RWPE2 (cell line): ENCODE measurements at regions not wholly inside any gene's neighbourhood (a gene's known extent, or its start where the extent isn't known, plus 50 kb on each side); places are given as distances from the start of the nearest gene placed in this dataset.

ENCODE experiments used
- ATAC-seq: fragments of 200-7000 bp; cut with Tn5 transposase; 3 replicates; pipeline ENCODE4 v1.9.1; 2021; ENCODE audit warnings: low read depth
- DNase-seq: peaks from one replicate; pipeline ENCODE4 v3.0.0-alpha.2; 2020; ENCODE audit warnings: low spot score
- H3K27ac ChIP-seq: fragments of 450-650 bp; 2 replicates; pipeline ENCODE4 v1.5.1; 2017; ENCODE audit warnings: mild to moderate bottlenecking; ENCODE audit not compliant: poor library complexity, severe bottlenecking
- H3K27me3 ChIP-seq: fragments of 250-450 bp; sonication (Bioruptor Pico); 2 replicates; pipeline ENCODE4 v1.5.1; 2021; ENCODE audit warnings: mild to moderate bottlenecking, moderate library complexity; ENCODE audit not compliant: insufficient read depth, poor library complexity, severe bottlenecking
- H3K36me3 ChIP-seq: fragments of 250-450 bp; sonication (Bioruptor Pico); 2 replicates; pipeline ENCODE4 v1.5.1; 2020; ENCODE audit warnings: low read depth, mild to moderate bottlenecking, moderate library complexity
- H3K4me1 ChIP-seq: fragments of 250-450 bp; sonication (Bioruptor Pico); 2 replicates; pipeline ENCODE4 v1.5.1; 2021; ENCODE audit warnings: mild to moderate bottlenecking, moderate library complexity; ENCODE audit not compliant: insufficient read depth, poor library complexity, severe bottlenecking
- H3K4me3 ChIP-seq: fragments of 250-450 bp; sonication (Bioruptor Pico); 2 replicates; pipeline ENCODE4 v1.5.1; 2021; ENCODE audit warnings: mild to moderate bottlenecking, moderate library complexity; ENCODE audit not compliant: severe bottlenecking
- H3K9me3 ChIP-seq: fragments of 250-450 bp; sonication (Bioruptor Pico); 2 replicates; pipeline ENCODE4 v1.5.1; 2021; ENCODE audit warnings: mild to moderate bottlenecking, moderate library complexity; ENCODE audit not compliant: severe bottlenecking
- TF ChIP-seq, protein P1 (sequence below): fragments of 450-650 bp; IDR thresholded peaks from one replicate; pipeline ENCODE4 v1.5.1; 2017; ENCODE audit warnings: mild to moderate bottlenecking, moderate library complexity; ENCODE audit not compliant: poor library complexity, severe bottlenecking

DNA sequence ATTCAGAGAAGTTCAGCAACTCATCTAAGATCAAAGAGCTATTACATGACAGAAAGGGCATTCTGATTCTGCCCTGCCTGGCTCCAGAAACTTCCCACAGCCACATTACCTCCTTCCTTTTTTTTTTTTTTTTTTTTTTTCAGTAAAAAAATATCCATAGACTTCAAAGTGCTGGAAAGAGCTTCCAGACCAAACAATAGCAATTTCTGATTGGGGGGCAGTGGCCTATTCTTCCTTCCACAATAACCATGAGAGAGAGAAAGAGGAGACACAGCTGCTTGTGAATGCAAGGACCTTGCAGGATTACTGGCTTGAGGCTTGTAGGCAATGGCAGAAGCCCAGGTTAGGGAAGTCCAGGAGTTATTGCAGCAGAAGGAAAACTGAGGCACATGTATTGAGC, 151.0 kb upstream of the TOX3 start:
- DNase-seq (no peak), ATAC-seq (no peak)
- no peaks in the 10 kb centered on the region for H3K4me1 ChIP-seq
- H3K9me3 ChIP-seq = no peaks in the 10 kb centered on the region
- H3K4me3 ChIP-seq = no peak overlapping the region
- TF ChIP-seq, protein P1, sequence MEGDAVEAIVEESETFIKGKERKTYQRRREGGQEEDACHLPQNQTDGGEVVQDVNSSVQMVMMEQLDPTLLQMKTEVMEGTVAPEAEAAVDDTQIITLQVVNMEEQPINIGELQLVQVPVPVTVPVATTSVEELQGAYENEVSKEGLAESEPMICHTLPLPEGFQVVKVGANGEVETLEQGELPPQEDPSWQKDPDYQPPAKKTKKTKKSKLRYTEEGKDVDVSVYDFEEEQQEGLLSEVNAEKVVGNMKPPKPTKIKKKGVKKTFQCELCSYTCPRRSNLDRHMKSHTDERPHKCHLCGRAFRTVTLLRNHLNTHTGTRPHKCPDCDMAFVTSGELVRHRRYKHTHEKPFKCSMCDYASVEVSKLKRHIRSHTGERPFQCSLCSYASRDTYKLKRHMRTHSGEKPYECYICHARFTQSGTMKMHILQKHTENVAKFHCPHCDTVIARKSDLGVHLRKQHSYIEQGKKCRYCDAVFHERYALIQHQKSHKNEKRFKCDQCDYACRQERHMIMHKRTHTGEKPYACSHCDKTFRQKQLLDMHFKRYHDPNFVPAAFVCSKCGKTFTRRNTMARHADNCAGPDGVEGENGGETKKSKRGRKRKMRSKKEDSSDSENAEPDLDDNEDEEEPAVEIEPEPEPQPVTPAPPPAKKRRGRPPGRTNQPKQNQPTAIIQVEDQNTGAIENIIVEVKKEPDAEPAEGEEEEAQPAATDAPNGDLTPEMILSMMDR = no peak
- no peak overlapping the region for H3K27ac ChIP-seq
- H3K27me3 ChIP-seq = no peaks in the 10 kb centered on the region
- no peaks in the 10 kb centered on the region for H3K36me3 ChIP-seq

DNA sequence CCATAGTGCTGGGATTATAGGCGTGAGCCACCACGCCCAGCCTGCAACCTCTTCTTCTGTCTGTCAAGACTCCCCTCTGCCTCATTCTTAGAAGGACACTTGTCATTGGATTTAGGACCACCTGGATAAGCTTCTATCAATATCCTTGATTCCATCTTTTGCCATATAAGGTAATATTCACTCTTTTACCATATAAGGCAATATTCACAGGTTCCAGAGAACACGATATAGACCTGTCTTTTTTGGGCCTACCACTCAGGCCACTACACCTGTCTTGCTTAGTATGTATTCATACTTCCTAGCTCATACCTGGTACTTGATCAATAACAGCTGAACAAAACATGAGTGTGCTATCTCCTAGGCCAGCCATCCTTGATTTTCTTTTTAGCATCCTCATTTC, 149.2 kb upstream of the TOX3 start:
- Histone ChIP-seq H3K9me3 (no peaks in the 10 kb centered on the region), H3K27me3 (no peaks in the 10 kb centered on the region), H3K4me3 (no peak overlapping the region), H3K36me3 (no peaks in the 10 kb centered on the region), H3K4me1 (no peaks in the 10 kb centered on the region), H3K27ac (no peak overlapping the region)
- ATAC-seq (no peak), DNase-seq (no peak)
- TF ChIP-seq, protein P1 = no peak

DNA sequence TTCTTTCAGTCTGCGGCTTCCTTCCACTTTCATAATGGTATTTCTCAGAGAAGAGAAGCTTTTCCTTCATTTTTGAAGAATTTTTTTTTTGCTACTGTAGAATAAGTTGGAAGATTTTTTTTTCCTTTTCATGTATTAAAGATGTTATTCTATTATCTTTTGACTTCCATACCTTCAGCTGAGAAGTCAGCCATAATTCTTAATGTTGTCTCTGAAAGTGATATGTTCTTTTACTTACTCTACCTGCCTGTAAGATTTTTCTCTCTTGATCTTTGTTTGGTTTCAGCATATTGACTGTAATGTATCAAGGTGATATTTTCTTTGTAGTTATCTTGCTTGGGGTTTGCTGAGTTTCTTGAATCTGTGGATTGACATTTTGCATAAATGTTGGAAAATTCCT, 143.5 kb upstream of the TOX3 start:
- Histone ChIP-seq H3K4me3 (no peak overlapping the region), H3K4me1 (no peaks in the 10 kb centered on the region), H3K9me3 (no peaks in the 10 kb centered on the region), H3K27ac (no peak overlapping the region), H3K36me3 (no peaks in the 10 kb centered on the region), H3K27me3 (no peaks in the 10 kb centered on the region)
- ATAC-seq (no peak), DNase-seq (no peak)
- TF ChIP-seq, protein P1 = no peak

DNA sequence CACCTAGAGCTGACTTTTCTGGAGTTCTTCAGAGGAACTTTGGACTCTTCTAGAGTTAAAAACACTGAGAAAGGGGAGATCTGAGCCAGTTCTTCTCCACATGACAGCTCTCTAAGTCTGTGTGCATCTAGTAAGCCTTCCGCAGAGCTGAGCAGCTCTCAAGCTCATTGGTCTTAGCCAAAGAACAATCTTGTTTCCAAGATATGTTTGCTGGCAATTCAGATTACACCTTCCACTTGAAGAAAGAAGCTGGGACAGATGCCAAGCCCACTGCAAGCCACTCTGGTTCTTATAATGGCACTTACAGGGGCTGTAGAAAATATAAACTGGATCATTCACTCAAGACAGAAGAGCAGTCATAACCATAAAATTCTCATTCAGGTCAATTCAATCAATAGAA, 134.1 kb upstream of the TOX3 start:
- TF ChIP-seq, protein P1 = no peak
- Histone ChIP-seq H3K9me3 (no peaks in the 10 kb centered on the region), H3K27me3 (no peaks in the 10 kb centered on the region), H3K4me3 (no peak overlapping the region), H3K36me3 (no peaks in the 10 kb centered on the region), H3K4me1 (no peaks in the 10 kb centered on the region), H3K27ac (no peak overlapping the region)
- ATAC-seq = no peak
- no peak for DNase-seq

DNA sequence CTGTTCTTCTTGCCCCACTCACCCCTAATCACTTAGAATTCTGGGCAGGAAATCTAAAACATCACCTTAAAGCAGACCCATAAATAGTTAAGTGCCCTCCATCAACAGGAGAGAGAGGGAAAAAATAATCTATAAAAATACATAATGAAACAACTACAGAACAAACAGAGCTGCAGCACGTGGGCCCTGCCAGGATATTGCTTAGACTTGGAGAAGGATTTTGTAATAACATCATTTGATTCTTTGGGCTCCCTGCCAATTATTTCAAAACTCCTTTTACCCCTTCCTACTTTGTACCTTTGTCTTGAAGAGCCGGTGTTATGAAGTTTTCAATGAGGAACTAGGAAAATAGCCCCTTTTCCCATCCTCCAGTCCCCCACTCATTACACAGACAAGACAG, 130.6 kb upstream of the TOX3 start:
- Histone ChIP-seq H3K9me3 (no peaks in the 10 kb centered on the region), H3K27me3 (no peaks in the 10 kb centered on the region), H3K4me3 (no peak overlapping the region), H3K27ac (no peak overlapping the region), H3K4me1 (no peaks in the 10 kb centered on the region), H3K36me3 (no peaks in the 10 kb centered on the region)
- ATAC-seq (no peak), DNase-seq (no peak)
- TF ChIP-seq, protein P1 = no peak
